HG03520 (cell line): ENCODE measurements at regions not wholly inside any gene's neighbourhood (a gene's known extent, or its start where the extent isn't known, plus 50 kb on each side); places are given as distances from the start of the nearest gene placed in this dataset.
"Not testable (repeated sequence)": the region's sequence is repeated elsewhere in the genome, so short reads cannot be mapped to it uniquely, and the experiment has no call there.

Source experiments
- ATAC-seq: cut with Tn5 transposase; IDR thresholded peaks from one replicate; pipeline ENCODE4 v1.9.1; 2021; ENCODE audit warnings: mild to moderate bottlenecking, moderate library complexity; ENCODE audit not compliant: unreplicated experiment

DNA sequence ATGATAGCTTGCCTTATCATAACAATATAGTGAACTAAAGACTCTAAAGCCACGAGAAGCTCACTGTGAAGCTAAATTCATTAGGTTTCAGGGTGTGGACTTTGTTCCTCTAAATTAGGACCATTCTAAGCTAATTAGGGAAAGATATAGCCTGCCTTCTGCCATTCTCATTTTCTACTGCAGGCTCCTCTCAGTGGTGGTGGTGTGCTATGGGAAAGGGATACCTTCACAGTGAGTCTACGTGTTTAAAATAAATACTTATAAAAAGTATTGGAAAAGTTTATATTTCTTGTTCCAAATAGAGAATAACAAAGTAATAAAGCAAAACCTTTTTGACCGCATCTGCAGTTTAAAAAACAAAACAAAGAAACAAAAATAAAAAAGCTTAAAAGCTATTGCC, 327.7 kb downstream of the PAPSS1 start:
- ATAC-seq = no peak

GRCh38 chr4:107391630-107392028, 328.4 kb downstream of the PAPSS1 start:
- ATAC-seq = no peak

DNA sequence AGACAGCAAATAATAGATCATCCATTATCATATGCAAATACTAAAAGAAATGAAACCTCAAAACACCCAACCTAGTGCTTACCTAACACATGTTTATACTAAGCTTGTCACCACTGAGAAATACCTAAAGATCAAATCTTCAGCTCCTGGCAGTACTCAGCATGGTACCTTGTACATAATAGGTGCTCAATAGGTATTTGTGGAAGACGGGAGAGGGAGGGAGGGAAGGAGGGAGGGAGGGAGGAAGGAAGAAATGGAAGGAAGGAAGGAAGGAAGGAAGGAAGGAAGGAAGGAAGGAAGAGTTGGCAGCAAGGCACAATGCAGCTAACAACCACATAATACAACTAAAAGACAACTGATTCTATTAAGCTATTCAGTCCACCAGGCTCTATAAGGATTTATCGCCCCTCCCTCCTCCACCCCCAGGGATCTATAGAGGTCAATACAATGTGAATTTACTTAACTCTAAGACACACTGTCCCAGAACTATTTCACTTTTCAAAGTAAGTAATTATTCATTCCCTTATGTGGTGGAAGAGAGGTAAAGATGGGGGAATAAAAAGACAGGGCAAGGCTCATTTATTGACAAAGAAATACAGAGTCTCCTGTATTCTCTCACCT, 328.9 kb downstream of the PAPSS1 start:
- no peak for ATAC-seq

- no peak for ATAC-seq
These were observed 330.1 kb downstream of the PAPSS1 start for GRCh38 chr4:107389965-107390364.

DNA sequence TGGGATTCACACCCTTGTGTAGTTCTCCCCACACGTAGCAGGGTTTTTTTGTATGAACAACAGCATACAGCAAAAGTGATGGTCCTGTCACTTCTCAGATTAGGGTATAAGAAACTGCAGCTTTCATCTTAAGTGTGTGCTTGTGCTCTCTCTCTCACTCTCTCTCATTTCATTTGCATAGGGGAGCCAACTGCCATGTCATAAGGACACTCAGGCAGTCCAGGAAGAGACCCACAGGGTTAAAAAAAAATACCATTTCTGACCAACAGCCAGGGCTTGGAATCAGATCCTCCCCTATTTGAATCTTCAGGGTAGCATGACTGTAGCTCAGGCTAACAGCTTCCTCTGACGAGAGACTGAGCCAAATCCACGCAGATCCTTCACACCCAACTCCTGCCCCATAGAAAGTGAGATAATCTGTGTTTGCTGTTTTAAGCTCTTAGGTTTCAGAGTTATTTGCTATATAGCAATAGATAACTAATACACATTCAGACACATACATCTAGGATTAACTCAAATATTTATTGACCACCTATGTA, 331.2 kb downstream of the PAPSS1 start:
- ATAC-seq = peak; percentile 84

DNA sequence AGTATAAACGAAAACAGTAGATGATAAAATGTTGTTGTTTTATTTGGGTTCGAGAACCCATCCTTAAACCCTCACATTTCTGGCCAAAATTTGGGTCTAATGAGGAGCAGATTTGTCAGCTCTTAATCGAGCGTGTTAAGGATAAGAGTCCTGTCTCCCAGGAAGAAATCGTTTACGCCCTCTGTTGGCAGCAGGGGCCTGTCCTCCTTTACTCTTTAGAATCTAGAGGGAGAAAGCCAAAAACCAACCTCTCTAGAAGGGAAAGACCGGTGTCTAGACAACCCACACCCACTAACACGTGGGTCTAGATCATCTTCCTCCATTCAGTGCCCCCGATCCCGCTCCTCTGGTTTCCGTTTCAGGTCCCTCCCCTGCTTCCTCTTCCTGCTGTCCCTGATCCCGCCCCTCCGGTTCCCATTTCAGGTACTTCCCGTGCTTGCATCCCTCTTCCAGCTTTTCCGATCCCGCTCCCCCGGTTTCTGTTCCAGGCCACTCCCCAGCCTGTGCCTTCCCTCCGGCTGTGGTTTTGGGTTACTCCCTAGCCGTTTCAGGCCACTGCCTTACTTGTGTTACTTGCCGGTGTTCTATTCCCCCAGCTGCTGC, 339.1 kb downstream of the PAPSS1 start:
- no peak for ATAC-seq

GRCh38 chr4:107380190-107380589, 339.8 kb downstream of the PAPSS1 start:
- ATAC-seq = no peak

GRCh38 chr4:107379054-107379869, 340.8 kb downstream of the PAPSS1 start:
- ATAC-seq = no peak

DNA sequence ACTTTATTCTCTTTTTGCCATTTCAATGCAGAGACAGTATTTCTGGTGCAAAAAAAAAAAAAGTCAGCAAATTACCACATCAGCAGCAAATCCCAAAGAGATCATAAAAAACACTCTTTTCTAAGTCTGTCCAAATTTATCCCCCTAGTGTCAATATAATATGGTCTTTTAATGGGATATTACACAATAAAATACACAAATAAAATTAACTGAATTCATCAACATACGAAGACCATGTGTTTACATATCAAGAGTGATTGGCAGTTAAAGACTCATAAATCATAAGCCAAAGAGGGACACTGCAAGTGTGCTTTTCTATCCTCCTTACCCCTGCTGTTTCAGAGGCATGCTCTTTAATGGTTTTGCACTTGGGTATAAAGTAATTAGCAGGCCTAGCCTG, 340.2 kb upstream of the DKK2 start:
- no peak for ATAC-seq

DNA sequence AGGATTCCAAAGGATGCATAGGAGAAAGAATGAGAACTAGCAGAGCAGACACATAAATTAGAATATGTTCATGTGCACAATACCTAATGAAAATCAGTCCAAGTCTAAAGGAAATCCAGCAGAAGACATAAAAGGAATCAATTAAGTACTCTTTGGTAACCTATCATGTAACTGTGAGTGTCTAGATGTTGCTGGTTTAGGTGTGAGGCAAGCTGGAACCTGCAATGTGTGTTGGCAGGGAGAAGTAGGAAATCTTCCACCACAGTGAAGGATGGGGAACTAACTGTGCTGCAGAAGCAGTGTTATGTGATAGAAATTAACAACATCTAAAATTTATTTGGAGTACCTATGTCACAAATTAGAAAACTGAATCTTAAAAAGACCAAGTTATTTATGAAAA, 330.8 kb upstream of the DKK2 start:
- ATAC-seq = no peak

GRCh38 chr4:107366016-107366735, 330.1 kb upstream of the DKK2 start:
- no peak for ATAC-seq

GRCh38 chr4:107363125-107363524, 327.0 kb upstream of the DKK2 start:
- peak; percentile 47 for ATAC-seq

DNA sequence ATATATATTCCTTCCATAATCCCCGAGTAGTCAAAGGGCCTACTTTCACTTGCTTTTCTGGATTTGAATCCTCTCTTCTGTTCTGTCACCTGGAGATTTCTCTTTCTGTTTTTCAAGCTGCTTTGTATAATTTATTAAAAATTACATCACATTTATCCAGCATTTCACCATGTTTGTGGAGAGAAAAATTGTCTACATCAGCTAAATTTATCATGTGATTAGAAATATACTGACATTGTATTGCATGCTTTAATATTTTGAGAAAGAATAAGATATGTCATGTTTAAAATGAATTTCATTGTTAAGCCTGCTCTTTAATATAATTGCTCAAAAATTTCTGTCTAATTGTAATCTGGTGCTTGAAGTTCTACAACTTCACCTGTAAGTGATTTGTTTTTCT, 323.1 kb upstream of the DKK2 start:
- no peak for ATAC-seq

GRCh38 chr4:107354304-107354703, 318.2 kb upstream of the DKK2 start:
- not testable (repeated sequence) for ATAC-seq

GRCh38 chr4:107351196-107351595, 315.1 kb upstream of the DKK2 start:
- no peak for ATAC-seq

DNA sequence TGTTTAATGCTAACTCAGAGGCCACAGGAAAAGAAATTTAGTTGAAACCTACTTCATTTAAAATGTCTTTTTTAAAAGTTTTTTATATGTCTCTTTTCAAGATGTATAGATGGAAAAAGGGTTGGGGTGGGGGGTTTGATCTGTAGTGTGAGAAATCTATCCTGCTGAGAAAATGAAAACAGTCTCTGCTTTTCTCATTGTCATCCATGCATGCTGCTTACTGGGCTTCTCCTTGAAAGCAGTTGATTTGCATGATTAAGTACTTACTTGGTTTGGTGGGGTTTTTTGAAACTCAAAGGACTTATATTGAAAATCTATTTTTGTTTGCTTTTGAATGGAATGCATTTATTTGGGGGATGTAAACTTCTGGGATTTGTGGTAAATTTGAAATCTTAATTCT, 313.6 kb upstream of the DKK2 start:
- no peak for ATAC-seq

DNA sequence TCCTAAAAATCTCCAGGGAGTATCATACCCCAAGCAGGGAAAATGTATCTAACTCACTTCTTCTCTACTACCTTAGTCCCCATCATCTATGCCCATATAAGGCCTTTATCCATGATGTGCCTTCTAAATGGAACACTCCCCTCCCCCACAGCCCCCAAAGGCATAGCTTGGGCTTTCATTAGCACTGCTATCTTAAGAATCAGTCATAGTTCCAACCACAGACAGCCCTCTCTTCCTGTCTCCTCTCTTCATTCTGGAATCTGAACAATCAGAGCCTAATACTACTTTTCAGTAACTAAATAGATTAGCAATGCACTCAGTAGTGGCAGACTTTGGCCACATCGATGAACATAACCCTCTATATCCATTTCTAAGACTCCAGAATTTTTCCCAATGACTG, 313.2 kb upstream of the DKK2 start:
- ATAC-seq = no peak

DNA sequence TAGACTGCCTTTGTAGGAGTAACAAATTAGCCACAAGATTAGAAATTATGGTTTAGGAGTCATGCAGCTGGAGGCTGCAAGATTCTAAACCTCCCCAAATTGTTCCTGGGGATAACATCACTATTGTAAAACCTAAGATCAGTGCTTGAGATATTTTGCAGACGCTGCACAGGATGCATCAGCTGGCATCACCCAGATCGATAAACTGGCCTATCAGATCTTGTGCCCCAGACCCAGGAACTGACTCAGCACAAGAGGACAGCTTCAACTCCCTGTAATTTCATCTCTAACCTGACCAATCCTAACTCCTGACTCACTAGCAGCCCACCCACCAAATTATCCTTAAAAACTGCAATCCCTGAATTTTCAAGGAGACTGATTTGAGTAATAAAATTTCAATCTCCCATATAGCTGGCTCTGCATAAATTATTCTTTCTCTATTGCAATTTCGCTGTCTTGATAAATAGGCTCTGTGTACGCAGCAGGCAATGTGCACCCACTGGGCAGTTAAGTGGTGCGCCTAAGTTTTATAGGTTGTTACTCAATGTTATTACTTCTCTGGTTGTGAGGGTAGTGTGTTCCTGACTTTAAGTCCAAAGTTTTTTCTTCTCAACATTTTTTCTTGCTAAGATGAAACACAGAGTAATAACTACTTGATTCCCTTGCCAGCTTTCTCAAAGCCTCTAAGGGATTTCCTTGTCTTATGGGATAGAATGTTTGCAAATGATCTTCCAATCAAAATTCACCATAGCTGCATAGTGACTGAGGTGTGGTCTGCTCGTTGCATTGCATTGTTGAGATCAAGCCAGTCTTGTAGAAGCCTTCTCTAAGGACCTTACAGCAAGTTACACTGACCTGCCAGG, 312.3 kb upstream of the DKK2 start:
- ATAC-seq = no peak

- peak; percentile 56 for ATAC-seq
These were observed 297.4 kb upstream of the DKK2 start for GRCh38 chr4:107333518-107333917.

DNA sequence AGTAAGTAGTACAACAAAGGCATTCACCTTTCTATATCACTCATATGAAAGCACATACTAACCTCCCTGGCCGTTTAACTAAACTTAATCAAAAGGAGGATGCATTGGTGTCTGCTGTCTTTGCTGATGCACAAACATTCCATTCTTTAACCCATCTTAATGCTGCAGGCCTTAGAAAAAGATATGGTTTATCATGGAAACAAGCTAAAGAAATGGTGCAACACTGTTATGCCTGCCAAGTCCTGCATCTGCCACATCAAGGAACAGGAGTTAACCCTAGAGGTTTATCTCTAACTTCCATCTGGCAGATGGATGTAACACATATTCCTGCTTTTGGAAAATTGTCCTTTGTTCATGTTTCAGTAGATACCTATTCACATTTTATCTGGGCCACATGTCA, 296.5 kb upstream of the DKK2 start:
- ATAC-seq = not testable (repeated sequence)
